HepG2 (cell line): ENCODE measurements at regions not wholly inside any gene's neighbourhood (a gene's known extent, or its start where the extent isn't known, plus 50 kb on each side); places are given as distances from the start of the nearest gene placed in this dataset.

Experiments used
- AFF4 ChIP-seq: sonication (generic); formaldehyde crosslinking; IDR thresholded peaks from 2 replicates; pipeline ENCODE4 v1.4.0; 2020; ENCODE audit warnings: missing genetic modification reagents
- ATRX ChIP-seq: sonication (generic); formaldehyde crosslinking; IDR thresholded peaks from 2 replicates; pipeline ENCODE4 v1.4.0; 2020; ENCODE audit warnings: missing genetic modification reagents, borderline replicate concordance
- CTCF ChIP-seq: sonication (generic); formaldehyde crosslinking; IDR thresholded peaks from 2 replicates; pipeline ENCODE4 v1.5.0; 2020; ENCODE audit warnings: mild to moderate bottlenecking, missing genetic modification reagents, moderate library complexity
- E2F2 ChIP-seq: sonication (generic); formaldehyde crosslinking; IDR thresholded peaks from 2 replicates; pipeline ENCODE4 v1.4.0; 2020; ENCODE audit warnings: missing genetic modification reagents, borderline replicate concordance
- FOXA1 ChIP-seq, 2 experiments: fragments of 450-650 bp in 1 of 2; sonication (generic) in 1 of 2; formaldehyde crosslinking in 1 of 2; IDR thresholded peaks; 2 replicates each; pipeline versions ENCODE4 v1.4.0 to v1.6.1; 2016 to 2020; ENCODE audit warnings: missing genetic modification reagents in 1 of 2
- HMG20A ChIP-seq: IDR thresholded peaks from 2 replicates; pipeline ENCODE4 v1.6.1; 2016; ENCODE audit warnings: borderline replicate concordance
- LCORL ChIP-seq, 2 experiments: fragments of 450-650 bp in 1 of 2; sonication (generic) in 1 of 2; formaldehyde crosslinking in 1 of 2; IDR thresholded peaks; 2 replicates each; pipeline versions ENCODE4 v1.5.0 to v1.6.1; 2017 to 2020; ENCODE audit warnings: antibody characterized with exemption in 1 of 2, missing genetic modification reagents in 1 of 2
- PHF5A ChIP-seq: IDR thresholded peaks from one replicate; pipeline ENCODE4 v1.6.1; 2018; ENCODE audit warnings: low read depth, missing genetic modification reagents; ENCODE audit not compliant: unreplicated experiment
- SOX5 ChIP-seq: IDR thresholded peaks from 2 replicates; pipeline ENCODE4 v1.6.1; 2016; ENCODE audit warnings: borderline replicate concordance
- STAT5B ChIP-seq: sonication (generic); formaldehyde crosslinking; IDR thresholded peaks from 2 replicates; pipeline ENCODE4 v1.4.0; 2020; ENCODE audit warnings: missing genetic modification reagents
- THAP8 ChIP-seq: sonication (generic); formaldehyde crosslinking; IDR thresholded peaks from 2 replicates; pipeline ENCODE4 v1.5.1; 2020; ENCODE audit warnings: missing genetic modification reagents, mild to moderate bottlenecking, borderline replicate concordance
- WIZ ChIP-seq: sonication (generic); formaldehyde crosslinking; IDR thresholded peaks from 2 replicates; pipeline ENCODE4 v1.5.1; 2020; ENCODE audit warnings: mild to moderate bottlenecking, missing genetic modification reagents
- ZGPAT ChIP-seq: IDR thresholded peaks from 2 replicates; pipeline ENCODE4 v1.6.1; 2016; ENCODE audit warnings: mild to moderate bottlenecking
- ZNF205 ChIP-seq: IDR thresholded peaks from 2 replicates; pipeline ENCODE4 v1.6.1; 2018; ENCODE audit warnings: missing biosample characterization, missing genetic modification reagents
- ZNF354B ChIP-seq: sonication (generic); formaldehyde crosslinking; IDR thresholded peaks from 2 replicates; pipeline ENCODE4 v1.8.0; 2022; ENCODE audit warnings: mild to moderate bottlenecking, missing genetic modification reagents
- ZNF44 ChIP-seq: sonication (generic); formaldehyde crosslinking; IDR thresholded peaks from 2 replicates; pipeline ENCODE4 v1.5.1; 2020; ENCODE audit warnings: mild to moderate bottlenecking, missing genetic modification reagents
- ZNF501 ChIP-seq: sonication (generic); formaldehyde crosslinking; IDR thresholded peaks from 2 replicates; pipeline ENCODE4 v1.5.1; 2020; ENCODE audit warnings: mild to moderate bottlenecking, moderate library complexity, missing genetic modification reagents
- ZNF75D ChIP-seq: sonication (generic); formaldehyde crosslinking; IDR thresholded peaks from 2 replicates; pipeline ENCODE4 v1.8.1; 2023; ENCODE audit warnings: missing genetic modification reagents, mild to moderate bottlenecking, borderline replicate concordance
- ZNF768 ChIP-seq: sonication (generic); formaldehyde crosslinking; IDR thresholded peaks from 2 replicates; pipeline ENCODE4 v1.4.0; 2020; ENCODE audit warnings: missing genetic modification reagents
- ZSCAN5A ChIP-seq: sonication (generic); formaldehyde crosslinking; IDR thresholded peaks from 2 replicates; pipeline ENCODE4 v1.8.0; 2022; ENCODE audit warnings: mild to moderate bottlenecking, missing genetic modification reagents, borderline replicate concordance

GRCh38 chr2:16546128-16546754 lies 119.4 kb downstream of the CYRIA start (continued):
- TF ChIP-seq ZNF501 (CRISPR knock-in tag): no peak
- no peak for TF ChIP-seq ZNF354B (CRISPR knock-in tag)
- no peak for TF ChIP-seq ATRX (CRISPR knock-in tag)
- no peak for TF ChIP-seq HMG20A (CRISPR knock-in tag)
- TF ChIP-seq E2F2: peak; percentile 27; the same call in 1 of the 2 replicates
- peak; percentile 96 for TF ChIP-seq WIZ (CRISPR knock-in tag)
- TF ChIP-seq ZNF205 (CRISPR knock-in tag): no peak
- TF ChIP-seq ZNF44 (CRISPR knock-in tag): no peak
- TF ChIP-seq ZNF768 (CRISPR knock-in tag): no peak
- no peak for TF ChIP-seq STAT5B
- no peak for TF ChIP-seq CTCF (CRISPR knock-in tag)
- TF ChIP-seq SOX5: peak; percentile 17; the same call in 1 of the 2 replicates
- TF ChIP-seq ZGPAT: no peak
- no peak for TF ChIP-seq LCORL (IDR thresholded peaks at IDR 0.05)
- no peak for TF ChIP-seq LCORL (CRISPR knock-in tag; IDR thresholded peaks at IDR 0.05)
- no peak for TF ChIP-seq FOXA1 (IDR thresholded peaks at IDR 0.05)
- no peak for TF ChIP-seq FOXA1 (CRISPR knock-in tag; IDR thresholded peaks at IDR 0.05)
- no peak for TF ChIP-seq AFF4 (CRISPR knock-in tag)
- TF ChIP-seq THAP8 (CRISPR knock-in tag): no peak
- TF ChIP-seq PHF5A (CRISPR knock-in tag): no peak
- TF ChIP-seq ZSCAN5A: no peak
- TF ChIP-seq ZNF75D: no peak
